GM12878 (cell line): ENCODE measurements at regions not wholly inside any gene's neighbourhood (a gene's known extent, or its start where the extent isn't known, plus 50 kb on each side); places are given as distances from the start of the nearest gene placed in this dataset.

Experiments
- ATAC-seq: fragments of 200-7000 bp; cut with Tn5 transposase; 3 replicates; pipeline ENCODE4 v1.9.1; 2020; ENCODE audit warnings: mild to moderate bottlenecking, moderate library complexity
- BruUV-seq: library from RNA; stranded (reverse); fragments of 400-500 nt; replicated peaks from 2 replicates; lab custom pipeline; 2021; lab: Mats Ljungman, UMichigan
- CTCF ChIA-PET: fragments of 300-600 bp; sonication (Branson Sonifier 250); formaldehyde crosslinking; extraction: SDS; loops from one replicate; lab custom pipeline; 2021; ENCODE audit warnings: inconsistent platforms; lab: Yijun Ruan, JAX
- POLR2A ChIA-PET: fragments of 350-600 bp; formaldehyde crosslinking; extraction: SDS; loops from one replicate; lab custom pipeline; 2021; ENCODE audit warnings: inconsistent platforms; lab: Charles Lee
- RAD21 ChIA-PET: fragments of 300-600 bp; sonication (Branson Sonifier 250); formaldehyde crosslinking; loops from one replicate; lab custom pipeline; 2023; ENCODE audit warnings: antibody characterized with exemption; ENCODE audit not compliant: unreplicated experiment; lab: Charles Lee
- SMC1A ChIA-PET: fragments of 300-600 bp; sonication (Branson Sonifier 250); formaldehyde crosslinking; loops from one replicate; lab custom pipeline; 2023; ENCODE audit not compliant: unreplicated experiment, uncharacterized antibody; lab: Charles Lee
- DNase-seq: peaks from one replicate; pipeline ENCODE4 v3.0.0-alpha.2; 2011; ENCODE audit warnings: low read depth, low spot score
- FAIRE-seq: peaks from 3 replicates; lab custom pipeline; 2011; peaks lifted over from hg19 to GRCh38; lab: Jason Lieb, UNC
- H2AFZ ChIP-seq: 2 replicates; pipeline ENCODE4 v1.6.0; 2011; ENCODE audit warnings: low read depth, low read length, control low read depth; ENCODE audit not compliant: control insufficient read depth
- H3K27ac ChIP-seq: 2 replicates; pipeline ENCODE4 v1.5.1; 2011; ENCODE audit warnings: control low read depth; ENCODE audit not compliant: control insufficient read depth, insufficient read depth
- H3K27me3 ChIP-seq, 2 experiments: replicated peaks in 1 of 2; 2 replicates each; pipeline versions ENCODE4 v1.6.0 to v1.6.1; 2011; ENCODE audit warnings: low read length in 1 of 2; ENCODE audit not compliant: control insufficient read depth in 2 of 2, insufficient read depth in 2 of 2
- H3K36me3 ChIP-seq, 2 experiments: 2 replicates each; pipeline ENCODE4 v1.5.1; 2011; ENCODE audit warnings: low read length in 1 of 2; ENCODE audit not compliant: control insufficient read depth in 2 of 2, insufficient read depth in 2 of 2
- H3K4me1 ChIP-seq: 2 replicates; pipeline ENCODE4 v1.6.1; 2011; ENCODE audit warnings: mild to moderate bottlenecking, low read length, moderate library complexity, mixed read lengths; ENCODE audit not compliant: control insufficient read depth, insufficient read depth
- H3K4me2 ChIP-seq: 2 replicates; pipeline ENCODE4 v1.6.0; 2011; ENCODE audit warnings: control low read depth; ENCODE audit not compliant: control insufficient read depth, insufficient read depth
- H3K4me3 ChIP-seq: fragments of 200-600 bp; sonication (generic); 2 replicates; pipeline ENCODE4 v1.5.1; 2016
- H3K79me2 ChIP-seq: 2 replicates; pipeline ENCODE4 v1.6.0; 2011; ENCODE audit warnings: low read length; ENCODE audit not compliant: control insufficient read depth, insufficient read depth
- H3K9ac ChIP-seq: 2 replicates; pipeline ENCODE4 v1.8.0; 2011; ENCODE audit warnings: low read length, control low read depth, mixed read lengths; ENCODE audit not compliant: control insufficient read depth, insufficient read depth
- H3K9me3 ChIP-seq: replicated peaks from 3 replicates; pipeline ENCODE4 v1.5.1; 2011; ENCODE audit warnings: mild to moderate bottlenecking, low read length; ENCODE audit not compliant: control insufficient read depth, insufficient read depth
- H4K20me1 ChIP-seq: 2 replicates; pipeline ENCODE4 v1.6.0; 2011; ENCODE audit not compliant: control insufficient read depth, insufficient read depth
- CBFB ChIP-seq: IDR thresholded peaks from 2 replicates; pipeline ENCODE4 v1.6.1; 2016; ENCODE audit warnings: antibody characterized with exemption, low read depth
- CEBPZ ChIP-seq: fragments of 150-350 bp; IDR thresholded peaks from 2 replicates; pipeline ENCODE4 v1.6.1; 2016; ENCODE audit warnings: low read depth, low read length
- CHD4 ChIP-seq: fragments of 200-600 bp; sonication (generic); IDR thresholded peaks from 2 replicates; pipeline ENCODE4 v1.6.1; 2016; ENCODE audit warnings: mild to moderate bottlenecking
- CREB1 ChIP-seq: IDR thresholded peaks from 2 replicates; pipeline ENCODE4 v1.6.1; 2012; ENCODE audit warnings: low read depth, mild to moderate bottlenecking, inconsistent platforms
- GATAD2B ChIP-seq: fragments of 450-650 bp; conservative IDR thresholded peaks from 2 replicates; pipeline ENCODE4 v1.6.1; 2017; ENCODE audit warnings: low read depth, mild to moderate bottlenecking, moderate library complexity
- MEF2A ChIP-seq: IDR thresholded peaks from 2 replicates; pipeline ENCODE4 v1.6.1; 2011; ENCODE audit warnings: low read depth, mild to moderate bottlenecking, low read length, moderate library complexity; ENCODE audit not compliant: insufficient read depth
- RAD21 ChIP-seq: IDR thresholded peaks from 2 replicates; pipeline ENCODE4 v1.6.1; 2011; ENCODE audit warnings: mild to moderate bottlenecking, low read depth, low read length, moderate library complexity; ENCODE audit not compliant: insufficient read depth
- REST ChIP-seq: IDR thresholded peaks from 2 replicates; pipeline ENCODE4 v1.6.1; 2012; ENCODE audit warnings: mild to moderate bottlenecking, low read depth, low read length
- STAT1 ChIP-seq: fragments of 450-650 bp; conservative IDR thresholded peaks from 2 replicates; pipeline ENCODE4 v1.6.1; 2014; ENCODE audit warnings: antibody characterized with exemption, mild to moderate bottlenecking
- TAF1 ChIP-seq: IDR thresholded peaks from 2 replicates; pipeline ENCODE4 v1.6.1; 2011; ENCODE audit warnings: mild to moderate bottlenecking, low read depth, low read length, borderline replicate concordance
- TBL1XR1 ChIP-seq: IDR thresholded peaks from 2 replicates; pipeline ENCODE4 v1.6.1; 2012; ENCODE audit warnings: low read depth, low read length, improper control_type of control experiment
- ZNF592 ChIP-seq: fragments of 450-650 bp; IDR thresholded peaks from 2 replicates; pipeline ENCODE4 v1.6.1; 2017; ENCODE audit warnings: mild to moderate bottlenecking, moderate library complexity
- WGBS: methylation state at CpG from one replicate; pipeline ENCODE4 v1.1.6; 2016; ENCODE audit warnings: low lambda C conversion rate; ENCODE audit not compliant: insufficient replicate concordance, insufficient coverage; ENCODE audit errors: missing lambda C conversion rate; 5-methylcytosine and 5-hydroxymethylcytosine counted together
- in situ Hi-C: fragments of 300-500 bp; cut with MboI; formaldehyde crosslinking; loops from 9 replicates; pipeline ENCODE4 v1.14.3; 2018; ENCODE audit warnings: mixed read lengths
- intact Hi-C: fragments of 100-400 bp; cut with micrococcal nuclease; formaldehyde crosslinking; loops from one replicate; pipeline ENCODE4 v1.14.2; 2022; ENCODE audit not compliant: unreplicated experiment

GRCh38 chr6:81853975-81854374, 101.5 kb upstream of the TENT5A start:
- ChIA-PET RAD21 (no interaction called here), POLR2A (no interaction called here)
- BruUV-seq = no TSS peak

More at GRCh38 chr6:81853975-81854374, 101.5 kb upstream of the TENT5A start:
- no peaks in the 10 kb centered on the region; the same call in 1 of the 2 replicates for H4K20me1 ChIP-seq
- no peaks in the 10 kb centered on the region for H3K4me1 ChIP-seq
- H3K36me3 ChIP-seq = no peaks in the 10 kb centered on the region
- no peak overlapping the region for H3K4me2 ChIP-seq
- intact Hi-C loops (no loop called here), in situ Hi-C loops (no loop called here)
- H3K9ac ChIP-seq = no peak overlapping the region
- ATAC-seq = no peak
- H3K79me2 ChIP-seq = no peaks in the 10 kb centered on the region
- WGBS = 63% methylated on average over 2 of the region's 2 CpGs
- H3K27me3 ChIP-seq = no peaks in the 10 kb centered on the region
- H2AFZ ChIP-seq = no peak overlapping the region
- ChIA-PET CTCF (no interaction called here), SMC1A (no interaction called here)
- TF ChIP-seq CBFB (no peak), CREB1 (no peak), ZNF592 (no peak), MEF2A (no peak), REST (no peak), TBL1XR1 (no peak), RAD21 (no peak), CEBPZ (no peak), TAF1 (no peak), GATAD2B (no peak), CHD4 (no peak), STAT1 (no peak)
- TF ChIP-seq, all 136 proteins: peak for 0
- no peak overlapping the region for H3K27ac ChIP-seq
- FAIRE-seq = no peak
- no peak overlapping the region for H3K4me3 ChIP-seq
- H3K9me3 ChIP-seq = no peaks in the 10 kb centered on the region
- no peak for DNase-seq
